Islet of Langerhans (tissue), 1 donor: ENCODE measurements at regions not wholly inside any gene's neighbourhood (a gene's known extent, or its start where the extent isn't known, plus 50 kb on each side); places are given as distances from the start of the nearest gene placed in this dataset.
"Not testable (repeated sequence)": the region's sequence is repeated elsewhere in the genome, so short reads cannot be mapped to it uniquely, and the experiment has no call there.

Experiments used
- FAIRE-seq: peaks from one replicate; lab custom pipeline; 2011; peaks lifted over from hg19 to GRCh38; lab: Jason Lieb, UNC

- FAIRE-seq: no peak
These were observed 69.4 kb upstream of the EVL start for GRCh38 chr14:99995700-99996356.

- FAIRE-seq: peak; percentile 9
These were observed 68.2 kb upstream of the EVL start for GRCh38 chr14:99996951-99997571.

GRCh38 chr14:100000398-100000797, 64.8 kb upstream of the EVL start:
- FAIRE-seq: not testable (repeated sequence)

GRCh38 chr14:100004392-100004791, 60.8 kb upstream of the EVL start:
- FAIRE-seq: no peak

- FAIRE-seq: no peak
These were observed 58.0 kb upstream of the EVL start for GRCh38 chr14:100007254-100007653.

- FAIRE-seq: not testable (repeated sequence)
These were observed 55.4 kb upstream of the EVL start for GRCh38 chr14:100009802-100010201.

GRCh38 chr14:100010679-100011078, 54.5 kb upstream of the EVL start:
- no peak for FAIRE-seq

- FAIRE-seq: no peak
These were observed 53.4 kb upstream of the EVL start for GRCh38 chr14:100011628-100012325.

GRCh38 chr14:100012478-100013327, 52.5 kb upstream of the EVL start:
- FAIRE-seq: no peak

GRCh38 chr14:100015251-100015655, 50.0 kb upstream of the EVL start:
- FAIRE-seq: no peak
